Gastroesophageal sphincter (tissue), 4 donors: ENCODE measurements at regions not wholly inside any gene's neighbourhood (a gene's known extent, or its start where the extent isn't known, plus 50 kb on each side); places are given as distances from the start of the nearest gene placed in this dataset.

Experiments
- ATAC-seq: fragments of 150-250 bp; one replicate; pipeline ENCODE4 v1.9.1; 2016; ENCODE audit warnings: mild to moderate bottlenecking, moderate library complexity
- H3K27ac ChIP-seq, 4 donors: fragments of 200-600 bp; sonication (generic) in 3 of 4; 1 replicate in 3 of 4; 2 replicates in 1 of 4; pipeline ENCODE4 v1.5.1; 2016 to 2019
- H3K27me3 ChIP-seq: fragments of 200-600 bp; sonication (generic); one replicate; pipeline ENCODE4 v1.5.1; 2019
- H3K36me3 ChIP-seq, 2 donors: fragments of 200-600 bp; sonication (generic); one replicate each; pipeline ENCODE4 v1.5.1; 2019; ENCODE audit warnings: control low read depth in 1 of 2
- H3K4me1 ChIP-seq, 3 donors: fragments of 200-600 bp; sonication (generic); 1 replicate in 2 of 3; 2 replicates in 1 of 3; pipeline ENCODE4 v1.5.1; 2016 to 2019; ENCODE audit warnings: control low read depth in 2 of 3
- H3K4me3 ChIP-seq, 2 donors: fragments of 200-600 bp; sonication (generic); one replicate each; pipeline ENCODE4 v1.5.1; 2019; ENCODE audit warnings: mild to moderate bottlenecking in 1 of 2, moderate library complexity in 1 of 2
- H3K9me3 ChIP-seq, 3 donors: fragments of 200-600 bp; sonication (generic); one replicate each; pipeline ENCODE4 v1.5.1; 2017 to 2019; ENCODE audit warnings: control low read depth in 2 of 3
- CTCF ChIP-seq, 4 experiments: fragments of 200-600 bp in 2 of 4; fragments of 450-650 bp in 2 of 4; sonication (generic) in 1 of 4; IDR thresholded peaks; one replicate each; pipeline ENCODE4 v1.5.1; 2017 to 2019; ENCODE audit warnings: antibody characterized with exemption in 4 of 4, mild to moderate bottlenecking in 2 of 4, moderate library complexity in 2 of 4
- EP300 ChIP-seq: sonication (generic); formaldehyde crosslinking; IDR thresholded peaks from one replicate; pipeline ENCODE4 v1.6.1; 2017; ENCODE audit warnings: antibody characterized with exemption, mild to moderate bottlenecking
- POLR2A ChIP-seq, 2 donors: fragments of 450-650 bp; IDR thresholded peaks; one replicate each; pipeline ENCODE4 v1.6.1; 2017; ENCODE audit warnings: antibody characterized with exemption in 2 of 2, mild to moderate bottlenecking in 2 of 2, moderate library complexity in 1 of 2
- POLR2AphosphoS5 ChIP-seq: sonication (generic); formaldehyde crosslinking; IDR thresholded peaks from one replicate; pipeline ENCODE4 v1.6.1; 2017; ENCODE audit warnings: antibody characterized with exemption
- WGBS, 2 donors: methylation state at CpG; one replicate each; pipeline ENCODE4 v1.1.5; 2018; ENCODE audit warnings: low coverage in 1 of 2; 5-methylcytosine and 5-hydroxymethylcytosine counted together

- Histone ChIP-seq H3K36me3 (no peaks in the 10 kb centered on the region), H3K4me3 (no peak overlapping the region), H3K27ac (no peak overlapping the region), H3K4me1 (no peaks in the 10 kb centered on the region), H3K9me3 (peaks cover 0 to 6% (median 0%) of the 10 kb centered on the region in 3 donors), H3K27me3 (peaks cover 9% of the 10 kb centered on the region)
- ATAC-seq = no peak
- TF ChIP-seq POLR2AphosphoS5 (no peak), POLR2A (IDR thresholded peaks at IDR 0.05) (no peak), CTCF (IDR thresholded peaks at IDR 0.05) (no peak), EP300 (no peak)
- 31 to 33% methylated on average over 5 to 6 of the region's 6 CpGs for WGBS, 2 donors
Measured at GRCh38 chr1:214154596-214155292, 126.2 kb upstream of the SMYD2 start.

GRCh38 chr1:214155987-214156625 is 124.9 kb upstream of the SMYD2 start:
- Histone ChIP-seq H3K27ac (no peak overlapping the region), H3K36me3 (no peaks in the 10 kb centered on the region), H3K9me3 (peaks cover 0 to 6% (median 0%) of the 10 kb centered on the region in 3 donors), H3K27me3 (peaks cover 9% of the 10 kb centered on the region), H3K4me1 (no peaks in the 10 kb centered on the region), H3K4me3 (no peak overlapping the region)
- WGBS, 2 donors = 31 to 60% methylated on average over 1 to 2 of the region's 2 CpGs
- no peak for TF ChIP-seq POLR2AphosphoS5
- TF ChIP-seq POLR2A (IDR thresholded peaks at IDR 0.05) = no peak
- no peak for TF ChIP-seq EP300
- ATAC-seq = no peak

GRCh38 chr1:214164173-214164572 is 116.8 kb upstream of the SMYD2 start:
- TF ChIP-seq EP300 (no peak), POLR2A (IDR thresholded peaks at IDR 0.05) (no peak), POLR2AphosphoS5 (no peak)
- no peak for ATAC-seq
- Histone ChIP-seq H3K36me3 (no peaks in the 10 kb centered on the region), H3K4me3 (no peak overlapping the region), H3K9me3 (peaks cover 0 to 4% (median 0%) of the 10 kb centered on the region in 3 donors), H3K27me3 (peaks cover 7% of the 10 kb centered on the region), H3K4me1 (no peaks in the 10 kb centered on the region), H3K27ac (no peak overlapping the region)
- 67 to 84% methylated on average over 1 to 7 of the region's 7 CpGs for WGBS, 2 donors

GRCh38 chr1:214165850-214166374 is 115.0 kb upstream of the SMYD2 start:
- ATAC-seq = no peak
- 51 to 63% methylated on average over 3 to 5 of the region's 5 CpGs for WGBS, 2 donors
- no peaks in the 10 kb centered on the region for H3K36me3 ChIP-seq

GRCh38 chr1:214174508-214175199 is 106.3 kb upstream of the SMYD2 start:
- WGBS, 2 donors = 27 to 34% methylated on average over 2 of the region's 2 CpGs
- no peaks in the 10 kb centered on the region for H3K36me3 ChIP-seq
- no peak for ATAC-seq
- H3K27me3 ChIP-seq = peaks cover 33% of the 10 kb centered on the region
- H3K4me1 ChIP-seq = no peaks in the 10 kb centered on the region
- H3K4me3 ChIP-seq = no peak overlapping the region
- no peak for TF ChIP-seq POLR2A (IDR thresholded peaks at IDR 0.05)
- TF ChIP-seq EP300 = no peak
- TF ChIP-seq CTCF (IDR thresholded peaks at IDR 0.05) = no peak
- TF ChIP-seq POLR2AphosphoS5 = no peak
- H3K9me3 ChIP-seq = no peaks in the 10 kb centered on the region
- no peak overlapping the region for H3K27ac ChIP-seq

More at GRCh38 chr1:214165850-214166374, 115.0 kb upstream of the SMYD2 start:
- H3K4me3 ChIP-seq = no peak overlapping the region
- TF ChIP-seq POLR2A (IDR thresholded peaks at IDR 0.05) (no peak), EP300 (no peak), CTCF (IDR thresholded peaks at IDR 0.05) (no peak), POLR2AphosphoS5 (no peak)
- no peaks in the 10 kb centered on the region for H3K4me1 ChIP-seq
- peaks cover 23% of the 10 kb centered on the region for H3K27me3 ChIP-seq
- H3K27ac ChIP-seq = no peak overlapping the region
- H3K9me3 ChIP-seq = no peaks in the 10 kb centered on the region
